ENCODE measurements at regions not wholly inside any gene's neighbourhood (a gene's known extent, or its start where the extent isn't known, plus 50 kb on each side); places are given as distances from the start of the nearest gene placed in this dataset.

- peak overlapping the region; percentile 80 to 84 for H3K27ac ChIP-seq (ENCODE audit: low read depth in 2 of 2, low read length in 1 of 2)
- H3F3A ChIP-seq (replicated peaks; ENCODE audit: insufficient read depth) = peaks cover 9% of the 10 kb centered on the region
- WGBS (ENCODE audit: low lambda C conversion rate) = 2% methylated on average over 5 of the region's 5 CpGs
- H3K4me2 ChIP-seq = peak overlapping the region; percentile 36; the same call in 1 of the 2 replicates
- POLR2A ChIA-PET = no interaction called here
- H3K79me2 ChIP-seq (ENCODE audit: insufficient read depth) = no peaks in the 10 kb centered on the region
- TF ChIP-seq, protein P1, sequence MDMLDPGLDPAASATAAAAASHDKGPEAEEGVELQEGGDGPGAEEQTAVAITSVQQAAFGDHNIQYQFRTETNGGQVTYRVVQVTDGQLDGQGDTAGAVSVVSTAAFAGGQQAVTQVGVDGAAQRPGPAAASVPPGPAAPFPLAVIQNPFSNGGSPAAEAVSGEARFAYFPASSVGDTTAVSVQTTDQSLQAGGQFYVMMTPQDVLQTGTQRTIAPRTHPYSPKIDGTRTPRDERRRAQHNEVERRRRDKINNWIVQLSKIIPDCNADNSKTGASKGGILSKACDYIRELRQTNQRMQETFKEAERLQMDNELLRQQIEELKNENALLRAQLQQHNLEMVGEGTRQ (IDR thresholded peaks at IDR 0.05; ENCODE audit: borderline replicate concordance, low read depth, low read length) = no peak
- TF ChIP-seq PBX3 (IDR thresholded peaks at IDR 0.05) (peak; percentile 93), NFIC (IDR thresholded peaks at IDR 0.05; ENCODE audit: borderline replicate concordance) (peak; percentile 77), RFX5 (IDR thresholded peaks at IDR 0.05; ENCODE audit: low read length) (no peak), TEAD4 (IDR thresholded peaks at IDR 0.05; ENCODE audit: borderline replicate concordance, insufficient read depth) (peak; percentile 85), FOSL2 (IDR thresholded peaks at IDR 0.05; ENCODE audit: borderline replicate concordance, low read depth) (peak; percentile 90), YY1 (IDR thresholded peaks at IDR 0.05; ENCODE audit: low read depth) (no peak), CHD2 (IDR thresholded peaks at IDR 0.05; ENCODE audit: low read length, partially characterized antibody) (peak; percentile 70), GABPA (IDR thresholded peaks at IDR 0.05; ENCODE audit: low read depth) (peak; percentile 21; the same call in 1 of the 2 replicates), TCF12 (IDR thresholded peaks at IDR 0.05) (peak; percentile 100), IRF3 (IDR thresholded peaks at IDR 0.05; ENCODE audit: low read depth, low read length) (no peak), POLR2AphosphoS5 (IDR thresholded peaks at IDR 0.05; ENCODE audit: low read depth, low read length) (peak; percentile 93), MEF2A (IDR thresholded peaks at IDR 0.05; ENCODE audit: borderline replicate concordance, low read depth) (0 out of 2 replicates have a peak, but pooled peaks have one; percentile 42), RXRA (IDR thresholded peaks at IDR 0.05; ENCODE audit: borderline replicate concordance, low read depth) (peak; percentile 25; the same call in 1 of the 2 replicates), EZH2phosphoT487 (IDR thresholded peaks at IDR 0.05; ENCODE audit: borderline replicate concordance, low read depth) (no peak), NRF1 (IDR thresholded peaks at IDR 0.05; ENCODE audit: low read depth, low read length) (no peak), SMC3 (IDR thresholded peaks at IDR 0.05; ENCODE audit: low read depth, low read length) (no peak), ELF1 (IDR thresholded peaks at IDR 0.05) (no peak), GATA2 (CRISPR knock-in tag; IDR thresholded peaks at IDR 0.05) (peak; percentile 68), RCOR1 (IDR thresholded peaks at IDR 0.05; ENCODE audit: low read length) (peak; percentile 95), EP300 (IDR thresholded peaks at IDR 0.05; ENCODE audit: borderline replicate concordance in 1 of 2, low read depth in 1 of 2, low read length in 1 of 2) (peak; percentile 75 to 96; a peak in 3 of 4 replicates), REST (IDR thresholded peaks at IDR 0.05; ENCODE audit: low read depth, low read length) (no peak), FOXJ3 (CRISPR knock-in tag; IDR thresholded peaks at IDR 0.05) (no peak), FOXM1 (IDR thresholded peaks at IDR 0.05; ENCODE audit: low read depth) (peak; percentile 90), JUND (IDR thresholded peaks at IDR 0.05) (peak; percentile 94)
- TF ChIP-seq, protein P2, sequence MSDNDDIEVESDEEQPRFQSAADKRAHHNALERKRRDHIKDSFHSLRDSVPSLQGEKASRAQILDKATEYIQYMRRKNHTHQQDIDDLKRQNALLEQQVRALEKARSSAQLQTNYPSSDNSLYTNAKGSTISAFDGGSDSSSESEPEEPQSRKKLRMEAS (IDR thresholded peaks at IDR 0.05; ENCODE audit: low read depth) = peak; percentile 45; the same call in 1 of the 2 replicates
- TF ChIP-seq, protein P3, sequence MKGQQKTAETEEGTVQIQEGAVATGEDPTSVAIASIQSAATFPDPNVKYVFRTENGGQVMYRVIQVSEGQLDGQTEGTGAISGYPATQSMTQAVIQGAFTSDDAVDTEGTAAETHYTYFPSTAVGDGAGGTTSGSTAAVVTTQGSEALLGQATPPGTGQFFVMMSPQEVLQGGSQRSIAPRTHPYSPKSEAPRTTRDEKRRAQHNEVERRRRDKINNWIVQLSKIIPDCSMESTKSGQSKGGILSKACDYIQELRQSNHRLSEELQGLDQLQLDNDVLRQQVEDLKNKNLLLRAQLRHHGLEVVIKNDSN (IDR thresholded peaks at IDR 0.05; ENCODE audit: borderline replicate concordance, low read depth) = no peak
- no peaks in the 10 kb centered on the region for H3K27me3 ChIP-seq (ENCODE audit: insufficient read depth)
- H3K9me2 ChIP-seq = no peaks in the 10 kb centered on the region
- H3K4me1 ChIP-seq (ENCODE audit: control insufficient read depth in 1 of 2, insufficient read depth in 2 of 2, low read depth in 1 of 2, low read length in 1 of 2) = peaks cover 11 to 17% of the 10 kb centered on the region in 2 experiments
- H4K20me1 ChIP-seq (ENCODE audit: insufficient read depth) = no peaks in the 10 kb centered on the region
- no peaks in the 10 kb centered on the region for H3K36me3 ChIP-seq (replicated peaks in 1 of 2; ENCODE audit: control insufficient read depth in 1 of 2, insufficient read depth in 2 of 2, low read length in 1 of 2)
- H3K4me3 ChIP-seq (ENCODE audit: low read depth in 2 of 2, low read length in 1 of 2) = no peak overlapping the region
- H3K9me3 ChIP-seq = no peaks in the 10 kb centered on the region
- peak overlapping the region; percentile 3 for H2AFZ ChIP-seq (ENCODE audit: low read depth)
- no peak overlapping the region for H3K9ac ChIP-seq
- peak; percentile 48 for DNase-seq
- CTCF ChIA-PET = interaction anchor here (1.2 kb wide), 1 partner anchor 21 kb away, joined by 4 read pairs; no protein-coding TSS in a partner anchor
These were observed 396.1 kb downstream of the TUSC7 start for GRCh38 chr3:117105686-117106085.
